ENCODE measurements at regions not wholly inside any gene's neighbourhood (a gene's known extent, or its start where the extent isn't known, plus 50 kb on each side); places are given as distances from the start of the nearest gene placed in this dataset.

DNA sequence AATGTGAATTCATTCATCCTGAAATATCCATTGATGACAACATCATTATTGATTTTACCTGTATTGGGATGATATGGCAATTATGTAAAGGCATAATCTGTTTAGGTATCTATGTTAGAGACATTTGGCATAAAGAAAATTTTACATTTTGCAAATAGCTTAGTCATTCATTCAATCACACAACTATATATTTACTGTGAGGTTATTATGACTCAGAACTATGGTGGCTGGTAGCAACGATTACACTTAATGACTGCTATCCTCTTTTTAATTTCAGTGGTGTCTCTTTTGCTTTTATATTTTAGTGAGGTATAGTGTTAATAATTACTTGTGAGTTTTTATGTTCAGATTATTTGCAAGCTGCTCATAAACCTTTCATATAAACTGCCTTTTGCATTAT is 955.9 kb downstream of the SLITRK6 start:
- TF ChIP-seq, protein P1, sequence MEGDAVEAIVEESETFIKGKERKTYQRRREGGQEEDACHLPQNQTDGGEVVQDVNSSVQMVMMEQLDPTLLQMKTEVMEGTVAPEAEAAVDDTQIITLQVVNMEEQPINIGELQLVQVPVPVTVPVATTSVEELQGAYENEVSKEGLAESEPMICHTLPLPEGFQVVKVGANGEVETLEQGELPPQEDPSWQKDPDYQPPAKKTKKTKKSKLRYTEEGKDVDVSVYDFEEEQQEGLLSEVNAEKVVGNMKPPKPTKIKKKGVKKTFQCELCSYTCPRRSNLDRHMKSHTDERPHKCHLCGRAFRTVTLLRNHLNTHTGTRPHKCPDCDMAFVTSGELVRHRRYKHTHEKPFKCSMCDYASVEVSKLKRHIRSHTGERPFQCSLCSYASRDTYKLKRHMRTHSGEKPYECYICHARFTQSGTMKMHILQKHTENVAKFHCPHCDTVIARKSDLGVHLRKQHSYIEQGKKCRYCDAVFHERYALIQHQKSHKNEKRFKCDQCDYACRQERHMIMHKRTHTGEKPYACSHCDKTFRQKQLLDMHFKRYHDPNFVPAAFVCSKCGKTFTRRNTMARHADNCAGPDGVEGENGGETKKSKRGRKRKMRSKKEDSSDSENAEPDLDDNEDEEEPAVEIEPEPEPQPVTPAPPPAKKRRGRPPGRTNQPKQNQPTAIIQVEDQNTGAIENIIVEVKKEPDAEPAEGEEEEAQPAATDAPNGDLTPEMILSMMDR (conservative IDR thresholded peaks at IDR 0.05): no peak
- no peak overlapping the region for H3K27ac ChIP-seq

GRCh38 chr13:84834201-84834600 is 951.9 kb upstream of the SLITRK1 start:
- H3K27ac ChIP-seq: no peak overlapping the region
- TF ChIP-seq, protein P1 (conservative IDR thresholded peaks at IDR 0.05): no peak

- H3K27ac ChIP-seq: no peak overlapping the region
- TF ChIP-seq, protein P1 (conservative IDR thresholded peaks at IDR 0.05): no peak
Observed at GRCh38 chr13:84831666-84832657, 949.7 kb upstream of the SLITRK1 start.

DNA sequence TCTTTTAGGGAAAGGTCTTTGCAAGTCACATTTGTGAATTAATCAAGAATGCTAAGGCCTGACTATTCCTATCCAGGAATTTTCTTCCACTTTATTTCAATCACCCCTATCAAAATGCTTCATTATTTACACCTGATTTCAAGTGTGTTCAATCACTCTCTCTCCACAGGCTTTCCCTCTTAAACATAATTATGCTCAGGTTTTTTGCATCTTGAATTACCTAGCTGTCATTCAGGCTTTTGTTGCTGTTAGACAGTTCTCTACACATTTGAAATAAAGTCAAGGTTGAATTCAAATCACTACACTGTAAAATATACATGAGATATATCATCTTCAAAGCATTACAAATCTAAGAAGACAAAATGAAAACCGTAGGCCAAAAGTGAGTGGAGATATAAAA is 941.3 kb upstream of the SLITRK1 start:
- TF ChIP-seq, protein P1 (conservative IDR thresholded peaks at IDR 0.05): no peak
- H3K27ac ChIP-seq: no peak overlapping the region

DNA sequence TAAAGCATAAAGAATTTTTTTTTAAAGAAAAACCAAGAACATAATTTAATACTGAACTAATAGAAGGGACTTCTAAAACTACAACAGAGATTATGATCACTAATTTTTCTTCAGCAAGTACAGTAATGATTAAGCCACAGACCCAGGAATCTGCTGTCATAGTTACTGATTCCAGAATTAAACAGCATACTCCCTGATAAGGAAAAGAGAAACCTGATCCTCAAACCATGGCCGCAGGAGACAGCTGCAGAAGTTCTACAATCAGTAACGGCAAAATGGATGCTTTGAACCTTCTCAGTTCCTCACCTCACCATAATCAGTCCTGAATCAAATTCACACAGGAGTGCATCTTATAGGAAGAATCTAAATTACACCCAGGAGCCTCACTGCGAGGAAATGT is 939.0 kb upstream of the SLITRK1 start:
- no peak overlapping the region for H3K27ac ChIP-seq
- TF ChIP-seq, protein P1 (conservative IDR thresholded peaks at IDR 0.05): no peak

GRCh38 chr13:84816567-84817105 is 934.4 kb upstream of the SLITRK1 start:
- H3K27ac ChIP-seq: no peak overlapping the region
- TF ChIP-seq, protein P1 (conservative IDR thresholded peaks at IDR 0.05): no peak

- no peak overlapping the region for H3K27ac ChIP-seq
- TF ChIP-seq, protein P1 (conservative IDR thresholded peaks at IDR 0.05): no peak
Observed at GRCh38 chr13:84812789-84813188, 930.5 kb upstream of the SLITRK1 start.

Data from VCaP (cell line).